Body of pancreas (tissue), 4 donors: ENCODE measurements at regions not wholly inside any gene's neighbourhood (a gene's known extent, or its start where the extent isn't known, plus 50 kb on each side); places are given as distances from the start of the nearest gene placed in this dataset.
A peak's percentile ranks its signal among the peaks of the same experiment; 100 is the strongest.

ENCODE experiments used
- ATAC-seq: fragments of 150-250 bp; one replicate; pipeline ENCODE4 v1.9.1; 2016
- DNase-seq, 4 donors: peaks; one replicate each; pipeline ENCODE4 v3.0.0-alpha.2; 2019
- H3K27ac ChIP-seq, 4 donors: fragments of 200-600 bp; sonication (generic); 1 replicate in 3 of 4; 2 replicates in 1 of 4; pipeline versions ENCODE4 v1.5.1 to v1.6.1; 2016 to 2019; ENCODE audit warnings: mild to moderate bottlenecking in 1 of 4, mixed read lengths in 1 of 4, moderate library complexity in 1 of 4
- H3K27me3 ChIP-seq, 2 donors: fragments of 200-600 bp; sonication (generic); one replicate each; pipeline ENCODE4 v1.6.0; 2016; ENCODE audit warnings: mild to moderate bottlenecking in 1 of 2
- H3K36me3 ChIP-seq, 2 donors: fragments of 200-600 bp; sonication (generic); replicated peaks in 1 of 2; 2 replicates each; pipeline ENCODE4 v1.5.1; 2016; ENCODE audit warnings: low read depth in 2 of 2; ENCODE audit not compliant: insufficient read depth in 1 of 2
- H3K4me1 ChIP-seq: fragments of 200-600 bp; sonication (generic); one replicate; pipeline ENCODE4 v1.6.0; 2016
- H3K4me3 ChIP-seq, 2 donors: fragments of 200-600 bp; sonication (generic); 1 replicate in 1 of 2; 2 replicates in 1 of 2; pipeline ENCODE4 v1.5.1; 2016 to 2019
- H3K9me3 ChIP-seq, 3 donors: fragments of 200-600 bp; sonication (generic); 1 replicate in 2 of 3; 2 replicates in 1 of 3; pipeline ENCODE4 v1.5.1; 2016
- POLR2A ChIP-seq, 3 donors: fragments of 450-650 bp; IDR thresholded peaks; one replicate each; pipeline ENCODE4 v1.6.1; 2016; ENCODE audit warnings: antibody characterized with exemption in 3 of 3, mild to moderate bottlenecking in 2 of 3
- WGBS, 2 donors: methylation state at CpG; one replicate each; pipeline ENCODE4 v1.1.5; 2017; 5-methylcytosine and 5-hydroxymethylcytosine counted together
- intact Hi-C: fragments of 100-400 bp; cut with DNase I; formaldehyde crosslinking; loops from one replicate; pipeline ENCODE4 v1.15.1; 2023
- TF ChIP-seq, protein P1 (sequence below), 7 experiments: fragments of 450-650 bp in 4 of 7; fragments of 200-600 bp in 3 of 7; sonication (generic) in 3 of 7; IDR thresholded peaks; one replicate each; pipeline ENCODE4 v1.5.1; 2016 to 2019; ENCODE audit warnings: antibody characterized with exemption in 7 of 7

GRCh38 chr3:193187070-193187722 lies 53.8 kb upstream of the PLAAT1 start:
- Histone ChIP-seq H3K9me3 (no peaks in the 10 kb centered on the region), H3K27me3 (no peaks in the 10 kb centered on the region), H3K27ac (no peak overlapping the region), H3K36me3 (no peaks in the 10 kb centered on the region), H3K4me1 (no peaks in the 10 kb centered on the region), H3K4me3 (no peak overlapping the region)
- WGBS, 2 donors, result 52 to 59% methylated on average over 6 of the region's 6 CpGs
- DNase-seq (no peak), ATAC-seq (no peak)
- intact Hi-C loops, result no loop called here
- TF ChIP-seq, protein P1, sequence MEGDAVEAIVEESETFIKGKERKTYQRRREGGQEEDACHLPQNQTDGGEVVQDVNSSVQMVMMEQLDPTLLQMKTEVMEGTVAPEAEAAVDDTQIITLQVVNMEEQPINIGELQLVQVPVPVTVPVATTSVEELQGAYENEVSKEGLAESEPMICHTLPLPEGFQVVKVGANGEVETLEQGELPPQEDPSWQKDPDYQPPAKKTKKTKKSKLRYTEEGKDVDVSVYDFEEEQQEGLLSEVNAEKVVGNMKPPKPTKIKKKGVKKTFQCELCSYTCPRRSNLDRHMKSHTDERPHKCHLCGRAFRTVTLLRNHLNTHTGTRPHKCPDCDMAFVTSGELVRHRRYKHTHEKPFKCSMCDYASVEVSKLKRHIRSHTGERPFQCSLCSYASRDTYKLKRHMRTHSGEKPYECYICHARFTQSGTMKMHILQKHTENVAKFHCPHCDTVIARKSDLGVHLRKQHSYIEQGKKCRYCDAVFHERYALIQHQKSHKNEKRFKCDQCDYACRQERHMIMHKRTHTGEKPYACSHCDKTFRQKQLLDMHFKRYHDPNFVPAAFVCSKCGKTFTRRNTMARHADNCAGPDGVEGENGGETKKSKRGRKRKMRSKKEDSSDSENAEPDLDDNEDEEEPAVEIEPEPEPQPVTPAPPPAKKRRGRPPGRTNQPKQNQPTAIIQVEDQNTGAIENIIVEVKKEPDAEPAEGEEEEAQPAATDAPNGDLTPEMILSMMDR (IDR thresholded peaks at IDR 0.05), result no peak
- TF ChIP-seq POLR2A (IDR thresholded peaks at IDR 0.05), result no peak

DNA sequence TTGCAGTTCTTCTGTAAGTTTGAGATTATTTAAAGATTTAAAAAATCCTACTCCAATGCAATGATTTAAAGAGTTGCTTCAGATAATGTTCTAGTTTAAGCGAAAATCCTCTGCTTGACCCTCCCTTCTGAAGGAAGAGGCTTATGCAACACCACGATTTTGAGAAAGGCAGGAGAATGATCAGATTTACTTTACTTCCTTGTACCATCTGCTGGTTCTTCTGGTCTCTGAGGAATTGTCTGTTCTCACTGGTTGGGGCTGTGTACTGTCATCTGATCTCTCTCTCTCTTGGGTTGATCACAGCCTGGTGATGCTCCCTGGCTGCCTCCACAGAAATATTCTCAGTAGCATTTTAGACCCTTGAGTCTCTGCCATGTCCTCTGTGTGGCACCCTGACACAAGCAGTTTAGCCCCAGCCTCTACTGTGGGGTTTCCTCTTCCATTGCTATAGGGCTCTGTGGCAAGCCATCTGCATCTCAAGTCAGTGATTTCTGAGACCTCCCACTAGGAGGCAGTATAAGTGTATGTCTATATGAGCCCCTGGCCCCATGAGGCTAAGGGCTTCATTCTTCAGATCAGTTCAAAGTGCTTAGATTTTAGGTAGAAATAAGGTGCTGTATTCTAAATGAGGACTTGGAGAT lies 50.8 kb upstream of the PLAAT1 start:
- TF ChIP-seq, protein P1 (IDR thresholded peaks at IDR 0.05), result peak in 5 of 7 experiments; percentile 5 to 49 (median 22)
- TF ChIP-seq POLR2A (IDR thresholded peaks at IDR 0.05), result no peak
- intact Hi-C loops, result no loop called here
- peak in 3 of 4 donors; percentile 12 to 30 (median 15) for DNase-seq
- no peaks in the 10 kb centered on the region for H3K27me3 ChIP-seq
- no peaks in the 10 kb centered on the region for H3K4me1 ChIP-seq
- no peaks in the 10 kb centered on the region for H3K36me3 ChIP-seq
- no peak overlapping the region for H3K27ac ChIP-seq
- 40 to 49% methylated on average over 2 of the region's 2 CpGs for WGBS, 2 donors
- ATAC-seq, result peak; percentile 55
- H3K9me3 ChIP-seq, result no peaks in the 10 kb centered on the region
- H3K4me3 ChIP-seq, result no peak overlapping the region
